ENCODE measurements at regions not wholly inside any gene's neighbourhood (a gene's known extent, or its start where the extent isn't known, plus 50 kb on each side); places are given as distances from the start of the nearest gene placed in this dataset.

- no peak for DNase-seq
These were observed 724.0 kb downstream of the IRX1 start for GRCh38 chr5:4319478-4320128.

- no peak for DNase-seq
These were observed 734.7 kb downstream of the IRX1 start for GRCh38 chr5:4330327-4330726.

DNA sequence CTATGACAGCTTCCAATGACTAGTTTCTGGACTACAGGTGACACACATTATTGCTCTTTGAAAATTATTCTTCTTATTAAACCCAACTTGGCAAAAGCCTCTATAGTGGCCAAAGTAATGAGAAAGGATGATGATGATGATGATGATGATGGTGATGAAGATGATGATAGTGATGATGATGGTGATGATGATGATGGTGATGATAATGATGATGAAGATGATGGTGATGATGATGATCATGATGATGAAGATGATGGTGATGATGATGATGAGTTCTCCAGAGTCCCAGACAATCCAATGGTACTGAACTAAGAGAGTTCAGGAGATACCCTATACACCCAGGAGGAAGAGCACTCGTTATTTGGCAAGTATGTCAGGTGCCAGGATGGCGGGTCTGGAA is 739.4 kb downstream of the IRX1 start:
- DNase-seq = no peak

GRCh38 chr5:4337519-4337918 is 741.9 kb downstream of the IRX1 start:
- no peak for DNase-seq

- DNase-seq = no peak
These were observed 744.3 kb downstream of the IRX1 start for GRCh38 chr5:4339949-4340348.

DNA sequence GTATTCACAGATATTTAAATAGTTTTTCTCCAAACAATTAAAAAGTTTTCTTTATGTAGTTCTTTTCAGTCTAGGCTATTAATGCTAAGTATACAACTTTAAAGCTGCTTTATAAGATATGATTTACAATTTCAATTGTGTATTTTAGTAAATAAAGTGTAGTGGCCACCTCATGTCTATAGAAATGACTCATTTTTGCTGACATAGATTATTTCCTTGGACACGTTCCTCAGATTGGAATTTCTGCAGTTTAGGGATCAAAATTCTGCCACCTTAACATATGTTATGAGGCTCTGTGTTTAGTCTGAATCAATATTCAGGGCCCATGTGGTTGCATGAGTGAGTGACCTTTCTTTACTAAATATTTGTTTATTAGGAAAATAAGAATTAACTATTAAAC is 750.2 kb downstream of the IRX1 start:
- no peak for DNase-seq

- DNase-seq = no peak
These were observed 752.8 kb downstream of the IRX1 start for GRCh38 chr5:4348423-4348822.

DNA sequence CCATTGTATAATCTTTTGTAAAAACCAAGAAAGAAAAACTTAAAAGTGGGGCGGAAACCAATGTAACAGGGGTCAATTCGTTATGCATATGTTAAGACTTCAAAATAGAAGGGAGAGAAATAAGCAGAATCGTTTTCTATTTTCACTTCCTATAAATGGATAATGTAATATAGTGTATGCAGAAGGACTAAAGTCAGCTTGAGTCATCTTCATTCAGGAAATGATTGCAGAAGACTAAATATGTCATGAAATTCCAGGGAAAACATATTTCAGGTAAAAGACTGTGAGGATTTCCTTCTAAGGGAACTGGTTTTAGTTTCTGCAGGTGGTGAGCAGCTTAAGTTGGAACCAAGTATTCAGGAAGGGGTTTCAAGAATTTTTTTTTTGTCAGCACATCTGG is 753.3 kb downstream of the IRX1 start:
- DNase-seq = no peak

- no peak for DNase-seq
These were observed 760.6 kb downstream of the IRX1 start for GRCh38 chr5:4356201-4356600.

- DNase-seq = no peak
These were observed 764.2 kb downstream of the IRX1 start for GRCh38 chr5:4359847-4360246.

DNA sequence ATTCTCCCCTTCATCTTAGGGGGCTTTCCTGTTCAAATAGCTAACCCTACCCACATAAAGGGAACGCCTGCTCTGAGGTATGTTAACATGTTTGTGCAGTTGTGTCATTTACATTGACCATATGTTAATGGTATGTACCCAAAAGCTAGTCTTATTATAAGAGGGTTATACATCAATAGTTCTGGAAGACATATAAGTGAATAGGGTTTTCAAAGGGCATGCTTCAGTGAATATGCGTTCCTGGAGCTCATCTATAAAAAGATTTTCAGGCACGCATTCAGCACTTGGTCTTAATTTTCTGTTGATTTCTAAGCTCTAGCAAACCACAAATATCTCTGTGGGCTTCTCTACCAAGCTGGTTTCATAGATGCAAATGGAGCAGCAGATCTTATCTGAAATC is 766.1 kb downstream of the IRX1 start:
- no peak for DNase-seq

GRCh38 chr5:4362411-4362810 is 766.8 kb downstream of the IRX1 start:
- no peak for DNase-seq

DNA sequence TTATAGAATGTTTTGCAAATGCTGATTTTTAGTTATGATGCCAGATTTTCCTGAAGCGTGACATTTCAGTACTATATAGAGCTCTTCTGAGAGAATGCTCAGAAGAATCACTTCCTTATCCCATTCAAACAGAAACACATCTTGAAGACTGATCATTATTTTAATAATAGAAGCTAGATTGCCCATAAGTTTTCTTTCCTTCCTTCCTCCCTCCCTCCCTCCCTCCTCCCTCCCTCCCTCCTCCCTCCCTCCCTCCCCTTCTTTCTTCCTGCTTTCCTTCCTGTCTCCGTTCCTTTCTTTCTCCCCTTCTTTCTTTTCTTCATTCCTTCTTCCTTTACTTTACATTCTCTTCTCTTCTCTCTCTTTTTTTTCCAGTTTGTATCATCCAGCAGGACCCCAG is 767.4 kb downstream of the IRX1 start:
- DNase-seq = no peak

DNA sequence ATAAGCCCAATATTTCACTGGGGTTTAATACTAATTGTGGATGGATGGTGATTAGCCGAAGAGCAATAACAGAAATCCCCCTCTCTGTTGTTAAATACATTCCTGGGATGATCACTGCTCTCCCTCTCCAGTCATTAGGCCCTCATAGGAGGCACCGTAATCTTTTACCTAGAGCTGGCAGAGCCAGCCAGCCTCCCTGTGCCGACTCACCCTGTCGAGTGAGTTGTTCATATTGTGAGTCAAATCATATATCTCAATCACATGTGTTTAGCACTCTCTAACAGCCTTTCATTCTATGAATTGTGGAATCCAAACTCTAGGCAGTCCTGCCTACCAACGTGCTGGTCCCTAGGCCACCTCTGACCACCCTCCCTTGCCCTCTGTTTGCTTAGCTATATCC is 771.0 kb downstream of the IRX1 start:
- no peak for DNase-seq

- no peak for DNase-seq
These were observed 769.9 kb upstream of the ADAMTS16 start for GRCh38 chr5:4370218-4370617.

DNA sequence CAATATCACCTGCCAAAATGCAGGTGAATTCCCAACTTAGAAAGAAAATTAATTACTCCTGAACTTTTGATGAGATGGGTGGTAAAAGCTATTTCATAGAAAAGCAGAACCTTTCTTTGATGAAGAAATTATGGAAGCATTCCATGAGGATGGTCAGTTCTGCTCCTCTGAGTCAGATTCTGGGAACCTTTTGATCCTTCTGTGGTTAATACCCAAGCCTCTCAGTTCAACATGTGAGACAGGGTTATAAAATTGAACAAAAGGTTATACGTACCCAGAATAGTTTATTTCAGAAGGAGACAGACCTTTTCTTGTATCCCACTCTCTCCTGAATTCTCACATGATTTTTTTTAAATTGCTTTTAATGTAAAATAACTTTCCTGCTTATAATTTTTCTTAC is 767.6 kb upstream of the ADAMTS16 start:
- DNase-seq = no peak

DNA sequence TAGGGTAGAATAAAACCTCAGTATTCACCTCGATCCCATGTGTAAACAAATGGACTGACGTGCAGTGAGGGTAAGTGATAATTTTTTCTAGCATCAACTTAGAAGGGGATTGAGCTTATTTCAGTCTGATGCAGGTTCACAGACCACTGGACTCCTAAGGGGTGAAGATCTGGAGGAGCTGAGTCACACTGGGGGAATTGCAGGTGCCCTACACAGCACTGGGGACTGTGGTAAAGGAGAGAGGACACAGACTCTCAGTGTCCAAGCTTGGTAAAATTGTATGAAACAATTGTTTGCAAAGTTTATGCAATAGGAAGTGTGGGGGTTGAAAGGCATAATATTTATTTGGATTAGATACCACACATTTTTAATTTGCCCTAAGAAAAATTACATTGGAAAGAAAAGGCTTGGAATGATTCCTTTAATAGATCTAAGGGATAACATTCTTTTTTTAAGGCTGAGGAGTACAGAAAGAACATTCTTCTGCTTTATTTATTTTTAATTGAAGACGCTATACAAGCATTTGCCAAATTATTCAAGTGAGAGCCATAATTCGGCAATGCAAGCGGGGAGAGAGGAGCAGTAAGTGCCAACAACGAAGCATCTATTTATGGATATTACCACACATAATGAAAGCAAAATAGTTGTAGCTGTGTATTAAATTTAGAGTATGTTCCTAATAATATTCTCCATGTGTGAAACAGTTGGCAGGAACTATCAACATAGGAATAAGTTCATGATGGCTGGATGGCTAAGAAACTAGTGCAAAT is 766.9 kb upstream of the ADAMTS16 start:
- no peak for DNase-seq

GRCh38 chr5:4374866-4375265 is 765.3 kb upstream of the ADAMTS16 start:
- no peak for DNase-seq

DNA sequence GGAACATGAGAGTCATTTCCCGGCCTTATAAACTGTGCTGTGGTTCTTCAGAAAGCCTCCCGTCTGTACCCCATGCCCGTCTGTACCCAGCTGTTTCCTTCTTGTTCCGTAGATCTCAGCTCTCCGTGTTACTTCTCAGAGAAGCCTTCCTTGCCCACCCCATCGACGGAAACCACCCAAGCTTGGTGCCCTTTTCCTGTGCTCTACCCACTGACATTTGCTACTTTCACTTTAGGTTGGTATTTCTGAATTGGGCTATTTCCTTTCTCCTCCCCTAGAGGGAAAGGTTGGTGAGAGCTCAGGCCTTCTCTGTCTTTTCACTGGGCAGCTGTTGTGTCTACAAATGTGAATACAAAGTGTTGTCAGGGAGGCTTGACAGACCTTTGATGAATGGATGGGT is 764.5 kb upstream of the ADAMTS16 start:
- DNase-seq = no peak

- no peak for DNase-seq
These were observed 757.0 kb upstream of the ADAMTS16 start for GRCh38 chr5:4383102-4383501.

DNA sequence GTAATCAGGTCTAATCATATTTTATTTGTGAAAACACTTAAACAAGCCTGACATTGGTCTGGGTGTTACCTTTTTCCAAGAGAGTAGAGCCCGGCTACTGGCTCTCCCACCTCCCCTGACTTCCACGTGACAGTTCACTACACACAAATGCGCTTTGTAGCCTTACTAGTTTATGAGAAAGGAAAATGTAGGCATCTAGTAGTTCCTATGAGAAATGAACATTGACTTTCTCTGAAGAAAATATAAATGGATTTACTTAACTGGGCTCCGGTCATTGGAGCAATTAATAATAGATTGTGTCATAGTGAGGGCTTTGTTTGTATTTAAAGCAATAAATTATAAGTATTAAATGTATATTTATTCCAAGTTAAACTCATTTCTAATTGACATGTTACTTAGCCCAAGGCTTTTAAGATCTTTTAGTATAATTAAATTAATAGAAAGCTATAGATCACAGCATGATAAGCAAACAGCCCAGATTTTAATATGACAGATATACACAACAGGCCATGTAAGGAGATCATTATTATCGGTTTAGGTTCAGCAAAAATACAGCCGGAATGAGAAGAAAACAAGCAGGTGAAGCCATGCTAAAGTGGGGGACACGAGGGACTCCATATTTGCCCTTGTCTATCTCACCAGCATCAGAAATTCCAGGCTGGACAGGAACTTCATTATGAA is 756.5 kb upstream of the ADAMTS16 start:
- no peak for DNase-seq

DNA sequence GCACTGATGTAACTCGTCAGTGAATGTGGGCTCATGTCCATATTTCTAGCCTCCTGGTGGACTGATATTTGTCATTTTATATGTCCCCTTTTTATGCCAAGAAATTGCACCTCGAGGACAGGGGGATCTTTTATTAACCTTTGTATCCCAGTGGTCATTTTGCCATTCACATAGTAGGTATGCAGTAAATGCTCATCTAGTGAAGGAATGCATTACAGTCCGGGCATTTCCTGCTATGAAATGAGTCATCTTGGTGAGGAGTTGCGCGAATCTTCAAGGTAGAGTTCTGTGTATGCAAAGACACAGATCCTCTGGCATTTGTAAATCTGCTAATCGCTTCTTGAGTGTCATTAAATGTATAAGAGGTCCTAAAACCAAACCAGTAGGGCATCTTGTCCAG is 755.5 kb upstream of the ADAMTS16 start:
- DNase-seq = no peak

DNA sequence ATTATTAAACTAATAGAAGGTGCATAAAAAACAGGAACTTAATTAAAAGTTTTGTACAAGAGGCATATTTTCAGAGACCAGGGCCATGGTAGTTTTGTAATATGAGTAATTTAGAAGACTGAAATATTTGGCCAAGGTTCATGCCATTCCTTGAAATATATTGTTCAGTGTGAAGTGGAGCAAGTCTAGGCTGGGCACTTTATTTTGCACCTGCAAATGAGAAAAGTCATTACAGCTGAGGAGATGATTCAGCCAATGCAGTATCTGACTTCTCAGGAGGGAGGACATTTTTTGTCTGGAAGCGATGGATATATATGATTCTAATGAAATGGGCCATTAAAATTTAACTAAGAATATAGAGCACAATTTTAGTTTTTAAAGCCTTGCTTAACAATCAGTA is 754.0 kb upstream of the ADAMTS16 start:
- DNase-seq = no peak

Measured in right lung (tissue), 2 donors.